22Rv1 (cell line): ENCODE measurements at regions not wholly inside any gene's neighbourhood (a gene's known extent, or its start where the extent isn't known, plus 50 kb on each side); places are given as distances from the start of the nearest gene placed in this dataset.

Source experiments
- H3K27ac ChIP-seq: fragments of 450-650 bp; 2 replicates; pipeline ENCODE4 v1.5.1; 2017
- ZFX ChIP-seq: fragments of 450-650 bp; IDR thresholded peaks from 2 replicates; pipeline ENCODE4 v1.6.1; 2017; ENCODE audit warnings: antibody characterized with exemption, borderline replicate concordance
- TF ChIP-seq, protein P1 (sequence below): fragments of 450-650 bp; IDR thresholded peaks from 2 replicates; pipeline ENCODE4 v1.5.1; 2017; ENCODE audit warnings: mild to moderate bottlenecking

DNA sequence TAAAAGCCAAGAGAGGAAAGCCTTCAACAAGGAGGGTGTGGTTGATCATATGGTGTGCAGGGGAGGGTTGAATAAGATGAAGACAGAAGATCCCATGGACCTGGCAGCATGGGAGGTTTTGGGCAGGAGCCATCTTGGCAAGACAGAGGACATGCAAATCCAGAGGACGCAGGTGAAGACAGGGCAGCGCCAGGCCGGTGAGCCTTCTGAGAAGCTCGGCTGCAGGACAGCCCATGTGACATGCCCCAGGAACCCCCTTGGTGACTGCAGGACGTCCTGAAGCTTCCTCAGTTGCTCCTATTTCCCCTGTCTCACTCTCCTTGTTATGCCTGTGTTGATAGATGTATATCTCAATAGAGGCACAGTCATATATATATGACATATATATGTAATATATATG is 159.4 kb downstream of the GADD45G start:
- H3K27ac ChIP-seq, result no peak overlapping the region
- TF ChIP-seq, protein P1, sequence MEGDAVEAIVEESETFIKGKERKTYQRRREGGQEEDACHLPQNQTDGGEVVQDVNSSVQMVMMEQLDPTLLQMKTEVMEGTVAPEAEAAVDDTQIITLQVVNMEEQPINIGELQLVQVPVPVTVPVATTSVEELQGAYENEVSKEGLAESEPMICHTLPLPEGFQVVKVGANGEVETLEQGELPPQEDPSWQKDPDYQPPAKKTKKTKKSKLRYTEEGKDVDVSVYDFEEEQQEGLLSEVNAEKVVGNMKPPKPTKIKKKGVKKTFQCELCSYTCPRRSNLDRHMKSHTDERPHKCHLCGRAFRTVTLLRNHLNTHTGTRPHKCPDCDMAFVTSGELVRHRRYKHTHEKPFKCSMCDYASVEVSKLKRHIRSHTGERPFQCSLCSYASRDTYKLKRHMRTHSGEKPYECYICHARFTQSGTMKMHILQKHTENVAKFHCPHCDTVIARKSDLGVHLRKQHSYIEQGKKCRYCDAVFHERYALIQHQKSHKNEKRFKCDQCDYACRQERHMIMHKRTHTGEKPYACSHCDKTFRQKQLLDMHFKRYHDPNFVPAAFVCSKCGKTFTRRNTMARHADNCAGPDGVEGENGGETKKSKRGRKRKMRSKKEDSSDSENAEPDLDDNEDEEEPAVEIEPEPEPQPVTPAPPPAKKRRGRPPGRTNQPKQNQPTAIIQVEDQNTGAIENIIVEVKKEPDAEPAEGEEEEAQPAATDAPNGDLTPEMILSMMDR, result no peak
- TF ChIP-seq ZFX, result no peak

DNA sequence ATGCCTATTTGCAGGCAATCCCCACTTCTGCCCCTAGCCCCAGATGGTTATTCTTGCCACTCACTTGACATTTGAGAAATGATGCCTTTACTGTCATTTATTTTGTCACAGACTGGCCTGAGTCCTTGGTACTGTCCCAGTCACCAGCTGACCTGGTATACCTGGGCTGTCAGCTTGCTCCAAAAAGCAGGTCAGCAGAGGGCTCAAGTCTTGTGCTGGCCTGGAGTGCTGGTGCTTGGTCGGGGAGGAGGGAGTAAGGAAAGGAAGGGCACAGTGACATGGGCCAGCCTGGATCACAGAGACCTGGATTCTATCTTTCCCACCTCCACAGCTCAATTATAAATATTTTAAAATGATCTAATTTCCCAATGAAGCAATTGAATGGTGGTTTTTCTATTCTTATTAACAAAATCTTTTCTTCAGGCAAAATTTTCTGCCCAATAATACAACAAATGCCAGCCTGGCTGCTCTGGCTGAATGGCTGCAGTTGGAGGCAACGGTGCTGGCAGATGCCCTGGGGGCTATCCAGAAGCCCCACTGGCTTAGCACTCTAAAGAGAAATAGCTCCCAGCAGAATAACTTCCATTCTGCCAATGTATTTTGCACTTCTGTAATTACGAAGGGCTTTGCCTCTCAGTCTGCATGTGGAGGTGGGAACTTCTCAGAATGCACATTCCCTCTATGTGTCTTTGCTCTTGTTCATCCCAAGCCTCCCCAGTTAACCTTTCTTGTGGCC is 160.6 kb downstream of the GADD45G start:
- TF ChIP-seq, protein P1, result no peak
- no peak for TF ChIP-seq ZFX
- no peak overlapping the region for H3K27ac ChIP-seq

DNA sequence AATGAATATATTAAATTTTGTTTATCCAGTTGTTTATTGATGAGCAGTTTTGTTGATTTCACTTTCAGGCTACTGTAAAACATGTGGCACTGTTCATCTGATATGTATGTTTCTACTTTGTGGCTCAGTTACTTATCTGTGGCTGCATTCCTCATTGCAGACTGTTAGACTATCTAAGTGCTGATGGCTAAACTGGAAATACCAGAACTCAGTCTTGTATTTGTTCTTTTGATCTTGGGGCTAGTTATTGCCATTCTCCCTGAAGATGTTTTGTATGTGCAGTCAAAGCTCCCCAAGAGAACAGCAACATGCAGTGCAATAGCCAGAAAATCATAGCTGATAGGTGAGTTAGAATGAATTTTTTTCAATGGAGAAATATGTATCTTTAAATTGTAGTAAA is 162.2 kb downstream of the GADD45G start:
- H3K27ac ChIP-seq, result no peak overlapping the region
- TF ChIP-seq, protein P1, result no peak
- TF ChIP-seq ZFX, result no peak

DNA sequence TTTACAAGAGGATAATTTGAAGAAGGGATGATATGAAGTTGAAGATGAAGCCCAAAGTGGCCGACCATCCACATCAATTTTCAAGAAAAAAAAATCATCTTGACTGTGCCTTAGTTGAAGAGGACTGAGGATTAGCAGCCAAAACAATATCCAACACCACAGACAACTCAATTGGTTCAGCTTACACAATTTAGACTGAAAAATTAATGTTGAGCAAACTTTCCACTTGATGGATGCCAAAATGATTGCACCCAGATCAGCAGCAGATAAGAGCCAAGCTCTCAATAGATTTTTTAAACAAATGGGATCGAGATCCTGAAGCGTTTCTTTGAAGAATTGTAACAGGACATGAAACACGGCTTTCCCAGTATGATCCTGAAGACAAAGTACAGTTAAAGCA is 163.2 kb downstream of the GADD45G start:
- H3K27ac ChIP-seq, result no peak overlapping the region
- TF ChIP-seq, protein P1, result no peak
- no peak for TF ChIP-seq ZFX

DNA sequence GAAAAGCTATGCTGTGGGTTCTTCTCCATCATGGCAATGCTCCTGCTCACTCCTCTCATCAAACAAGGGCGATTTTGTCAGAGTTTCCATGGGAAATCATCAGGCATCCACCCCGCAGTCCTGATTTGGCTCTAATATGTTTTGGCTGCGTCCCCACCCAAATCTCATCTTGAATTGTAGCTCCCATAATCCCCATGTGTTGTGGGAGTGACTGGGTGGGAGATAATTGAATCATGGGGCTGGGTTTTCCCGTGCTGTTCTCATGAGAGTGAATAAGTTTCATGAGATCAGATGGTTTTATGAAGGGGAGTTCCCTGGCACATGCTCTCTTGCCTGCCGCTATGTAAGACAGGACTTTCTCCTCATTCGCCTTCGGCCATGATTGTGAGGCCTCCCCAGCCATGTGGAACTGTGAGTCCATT is 163.8 kb downstream of the GADD45G start:
- H3K27ac ChIP-seq, result no peak overlapping the region
- TF ChIP-seq, protein P1, result no peak
- TF ChIP-seq ZFX, result no peak

DNA sequence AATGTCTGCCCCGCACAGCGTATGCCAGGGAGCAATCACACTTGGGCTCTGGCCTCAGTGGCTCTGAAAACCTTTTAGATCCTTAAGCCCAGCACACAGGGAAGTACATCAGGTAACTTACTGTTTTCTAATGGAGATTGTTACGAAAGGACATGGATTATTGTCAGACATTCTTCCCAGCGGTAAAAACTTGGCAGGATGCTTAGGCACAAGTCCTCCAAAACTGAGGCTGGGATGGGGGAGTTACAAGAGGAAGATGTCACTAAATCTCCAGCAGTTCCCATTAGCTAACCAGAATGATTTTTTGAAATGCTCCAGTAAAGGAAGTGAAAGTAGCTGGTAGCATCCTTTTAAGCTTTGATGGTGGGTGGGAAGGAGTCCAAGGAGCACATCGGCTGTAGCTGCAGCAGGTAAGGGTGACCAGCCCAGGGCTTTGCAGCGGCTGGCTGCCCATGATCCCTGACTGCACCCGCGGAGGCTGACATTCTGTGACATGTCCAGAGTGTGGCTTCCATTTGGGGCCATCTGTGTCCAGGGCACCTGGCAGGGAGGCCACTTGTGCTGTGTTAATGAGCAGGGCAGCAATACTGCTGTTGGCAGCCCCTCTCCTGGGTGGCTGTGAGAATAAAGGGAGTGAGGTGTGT is 165.8 kb downstream of the GADD45G start:
- TF ChIP-seq ZFX, result no peak
- TF ChIP-seq, protein P1, result no peak
- H3K27ac ChIP-seq, result no peak overlapping the region

DNA sequence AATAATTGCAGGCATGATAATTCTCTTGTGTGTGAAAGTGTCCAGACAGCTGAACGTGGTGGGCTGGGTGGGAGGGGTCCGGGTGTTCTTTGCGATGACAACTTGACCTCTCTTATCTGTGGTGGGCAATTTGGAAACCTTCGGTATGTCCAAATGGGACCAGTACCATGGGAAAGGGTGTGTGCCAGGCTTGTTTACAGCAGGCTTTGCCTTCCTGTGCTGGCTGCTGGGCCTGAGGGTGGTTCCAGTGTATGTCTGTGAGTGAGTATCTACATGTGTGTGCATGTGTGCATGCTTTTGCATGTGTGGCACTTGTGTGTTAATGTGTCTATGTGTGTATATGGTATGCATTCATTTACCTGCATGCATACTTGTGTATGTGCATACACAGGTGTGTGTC is 166.4 kb downstream of the GADD45G start:
- TF ChIP-seq, protein P1, result no peak
- TF ChIP-seq ZFX, result no peak
- H3K27ac ChIP-seq, result no peak overlapping the region
